Smooth muscle cell (in vitro differentiated cells): ENCODE measurements at regions not wholly inside any gene's neighbourhood (a gene's known extent, or its start where the extent isn't known, plus 50 kb on each side); places are given as distances from the start of the nearest gene placed in this dataset.

Experiments used
- DNase-seq: peaks from one replicate; lab custom pipeline; 2025; ENCODE audit not compliant: unreplicated experiment; lab: John Stamatoyannopoulos, UW
- H2AFZ ChIP-seq: fragments of 200-600 bp; sonication (generic); 2 replicates; pipeline ENCODE4 v1.6.0; 2016; ENCODE audit warnings: antibody characterized with exemption, low read depth, mild to moderate bottlenecking
- H3F3A ChIP-seq: fragments of 200-600 bp; sonication (generic); 2 replicates; pipeline ENCODE4 v1.6.0; 2017; ENCODE audit warnings: antibody characterized with exemption, low read depth
- H3K27ac ChIP-seq: fragments of 200-600 bp; sonication (generic); 2 replicates; pipeline ENCODE4 v1.5.1; 2016; ENCODE audit warnings: low read depth, mild to moderate bottlenecking
- H3K27me3 ChIP-seq: fragments of 200-600 bp; sonication (generic); 2 replicates; pipeline ENCODE4 v1.6.1; 2016; ENCODE audit warnings: low read depth, mild to moderate bottlenecking
- H3K36me3 ChIP-seq: fragments of 200-600 bp; sonication (generic); 2 replicates; pipeline ENCODE4 v1.5.1; 2016; ENCODE audit warnings: low read depth
- H3K4me1 ChIP-seq: fragments of 200-600 bp; sonication (generic); 2 replicates; pipeline ENCODE4 v1.5.1; 2016; ENCODE audit warnings: low read depth
- H3K4me2 ChIP-seq: fragments of 200-600 bp; sonication (generic); 2 replicates; pipeline ENCODE4 v1.6.0; 2016; ENCODE audit warnings: mild to moderate bottlenecking
- H3K4me3 ChIP-seq: fragments of 200-600 bp; sonication (generic); 2 replicates; pipeline ENCODE4 v1.5.1; 2016; ENCODE audit warnings: mild to moderate bottlenecking
- H3K79me2 ChIP-seq: fragments of 200-600 bp; sonication (generic); 2 replicates; pipeline ENCODE4 v1.6.0; 2016; ENCODE audit warnings: low read depth, mild to moderate bottlenecking
- H3K9ac ChIP-seq: fragments of 200-600 bp; sonication (generic); 2 replicates; pipeline ENCODE4 v1.6.0; 2016; ENCODE audit warnings: low read depth
- H3K9me3 ChIP-seq: fragments of 200-600 bp; sonication (generic); replicated peaks from 2 replicates; pipeline ENCODE4 v1.5.1; 2016; ENCODE audit warnings: low read depth
- H4K20me1 ChIP-seq: fragments of 200-600 bp; sonication (generic); 2 replicates; pipeline ENCODE4 v1.6.0; 2016; ENCODE audit warnings: low read depth
- CTCF ChIP-seq: fragments of 200-600 bp; sonication (generic); IDR thresholded peaks from 2 replicates; pipeline ENCODE4 v1.5.1; 2017; ENCODE audit warnings: borderline replicate concordance, mild to moderate bottlenecking, antibody characterized with exemption; ENCODE audit not compliant: insufficient read depth, poor library complexity, severe bottlenecking
- WGBS: methylation state at CpG from one replicate; pipeline ENCODE4 v1.1.7; 2016; ENCODE audit warnings: low lambda C conversion rate; 5-methylcytosine and 5-hydroxymethylcytosine counted together

GRCh38 chr1:182139496-182139895, 78.0 kb upstream of the ZNF648 start:
- no peaks in the 10 kb centered on the region for H3K9me3 ChIP-seq
- H3K27me3 ChIP-seq = no peaks in the 10 kb centered on the region
- no peak overlapping the region for H2AFZ ChIP-seq
- H3K4me2 ChIP-seq = no peak overlapping the region
- H3K4me1 ChIP-seq = peaks cover 10% of the 10 kb centered on the region
- 82% methylated on average over 1 of the region's 1 CpG for WGBS
- no peak overlapping the region for H3K4me3 ChIP-seq
- no peaks in the 10 kb centered on the region for H3K36me3 ChIP-seq
- H3K79me2 ChIP-seq = no peaks in the 10 kb centered on the region
- TF ChIP-seq CTCF = no peak
- no peaks in the 10 kb centered on the region for H4K20me1 ChIP-seq
- no peak overlapping the region for H3K27ac ChIP-seq
- no peak overlapping the region for H3K9ac ChIP-seq
- H3F3A ChIP-seq = no peaks in the 10 kb centered on the region
- DNase-seq = no peak

- 100% methylated on average over 1 of the region's 1 CpG for WGBS
- H3K27ac ChIP-seq = no peak overlapping the region
- H3K79me2 ChIP-seq = no peaks in the 10 kb centered on the region
- no peaks in the 10 kb centered on the region for H3F3A ChIP-seq
- no peaks in the 10 kb centered on the region for H3K36me3 ChIP-seq
- H3K4me3 ChIP-seq = no peak overlapping the region
- H3K4me1 ChIP-seq = no peaks in the 10 kb centered on the region
- H3K4me2 ChIP-seq = no peak overlapping the region
- no peak overlapping the region for H2AFZ ChIP-seq
- no peaks in the 10 kb centered on the region for H4K20me1 ChIP-seq
- H3K27me3 ChIP-seq = no peaks in the 10 kb centered on the region
- no peak for TF ChIP-seq CTCF
- no peaks in the 10 kb centered on the region for H3K9me3 ChIP-seq
- no peak overlapping the region for H3K9ac ChIP-seq
- DNase-seq = no peak
Observed at GRCh38 chr1:182137546-182137945, 76.0 kb upstream of the ZNF648 start.

DNA sequence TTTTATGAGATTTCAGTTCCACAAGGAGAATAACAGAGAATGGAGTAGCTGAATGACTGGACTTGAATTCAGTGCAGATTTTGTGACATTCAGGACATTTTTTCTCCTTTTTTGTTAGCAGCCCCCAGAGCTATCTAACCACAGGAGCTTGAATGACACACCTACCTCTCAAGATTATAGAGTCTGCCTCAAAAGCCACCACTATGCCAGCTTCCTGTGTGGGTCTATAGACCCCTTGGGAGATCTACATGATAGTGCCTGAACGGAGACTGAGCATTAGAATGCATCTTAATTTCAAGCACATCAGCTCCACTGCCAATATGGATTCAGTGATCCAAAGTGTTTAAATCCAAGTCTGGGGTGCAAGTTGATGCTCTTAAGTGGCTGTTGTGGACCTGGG, 74.4 kb upstream of the ZNF648 start:
- 79% methylated on average over 1 of the region's 1 CpG for WGBS
- H3K9ac ChIP-seq = no peak overlapping the region
- no peak overlapping the region for H2AFZ ChIP-seq
- no peak for TF ChIP-seq CTCF
- no peaks in the 10 kb centered on the region for H3F3A ChIP-seq
- no peaks in the 10 kb centered on the region for H3K79me2 ChIP-seq
- no peaks in the 10 kb centered on the region for H3K36me3 ChIP-seq
- no peak for DNase-seq
- H4K20me1 ChIP-seq = no peaks in the 10 kb centered on the region
- H3K4me1 ChIP-seq = no peaks in the 10 kb centered on the region
- H3K9me3 ChIP-seq = no peaks in the 10 kb centered on the region
- no peak overlapping the region for H3K4me3 ChIP-seq
- H3K4me2 ChIP-seq = no peak overlapping the region
- no peaks in the 10 kb centered on the region for H3K27me3 ChIP-seq
- H3K27ac ChIP-seq = no peak overlapping the region

GRCh38 chr1:182134257-182134656, 72.7 kb upstream of the ZNF648 start:
- no peaks in the 10 kb centered on the region for H3K79me2 ChIP-seq

More at GRCh38 chr1:182134257-182134656, 72.7 kb upstream of the ZNF648 start:
- Histone ChIP-seq H3K4me2 (no peak overlapping the region), H4K20me1 (no peaks in the 10 kb centered on the region), H3K27ac (no peak overlapping the region), H3K36me3 (no peaks in the 10 kb centered on the region), H3K27me3 (no peaks in the 10 kb centered on the region), H3F3A (no peaks in the 10 kb centered on the region), H2AFZ (no peak overlapping the region), H3K4me3 (no peak overlapping the region), H3K4me1 (no peaks in the 10 kb centered on the region), H3K9ac (no peak overlapping the region), H3K9me3 (no peaks in the 10 kb centered on the region)
- no peak for DNase-seq
- WGBS = 94% methylated on average over 4 of the region's 4 CpGs
- TF ChIP-seq CTCF = no peak
